Left lung (tissue), 4 donors: ENCODE measurements at regions not wholly inside any gene's neighbourhood (a gene's known extent, or its start where the extent isn't known, plus 50 kb on each side); places are given as distances from the start of the nearest gene placed in this dataset.

Experiments
- ATAC-seq: fragments of 200-7000 bp; cut with Tn5 transposase; one replicate; pipeline ENCODE4 v1.9.1; 2020; ENCODE audit warnings: moderate library complexity
- DNase-seq, 4 donors: peaks; one replicate each; pipeline ENCODE4 v3.0.0-alpha.2; 2013 to 2020
- H3K27ac ChIP-seq, 2 donors: fragments of 200-600 bp; sonication (generic) in 1 of 2; one replicate each; pipeline versions ENCODE4 v1.5.0 to v1.8.0; 2020 to 2021
- H3K27me3 ChIP-seq, 2 donors: fragments of 200-600 bp; sonication (generic) in 1 of 2; one replicate each; pipeline versions ENCODE4 v1.5.0 to v1.8.0; 2020 to 2021
- H3K36me3 ChIP-seq, 2 donors: fragments of 200-600 bp; sonication (generic) in 1 of 2; one replicate each; pipeline versions ENCODE4 v1.5.0 to v1.8.0; 2020 to 2021
- H3K4me1 ChIP-seq, 2 donors: fragments of 200-600 bp; one replicate each; pipeline ENCODE4 v1.8.0; 2021
- H3K4me3 ChIP-seq, 2 donors: fragments of 200-600 bp; sonication (generic) in 1 of 2; one replicate each; pipeline versions ENCODE4 v1.5.0 to v1.8.0; 2020 to 2021; ENCODE audit warnings: mild to moderate bottlenecking in 1 of 2
- H3K9me3 ChIP-seq, 2 donors: fragments of 200-600 bp; sonication (generic) in 1 of 2; one replicate each; pipeline versions ENCODE4 v1.5.0 to v1.8.0; 2020 to 2021
- intact Hi-C, 2 donors: fragments of 100-400 bp; cut with DNase I; formaldehyde crosslinking; loops; one replicate each; pipeline versions ENCODE4 v1.11.2 to v1.14.2; 2022
- TF ChIP-seq, protein P1 (sequence below), 2 donors: fragments of 200-600 bp; sonication (generic) in 1 of 2; IDR thresholded peaks; one replicate each; pipeline versions ENCODE4 v1.5.0 to v1.8.0; 2021; ENCODE audit warnings: antibody characterized with exemption in 2 of 2
- donor health status: DM: no; HTN: yes; CAD: no.
- donor health status: DM: no; HTN: no; CAD: no.

DNA sequence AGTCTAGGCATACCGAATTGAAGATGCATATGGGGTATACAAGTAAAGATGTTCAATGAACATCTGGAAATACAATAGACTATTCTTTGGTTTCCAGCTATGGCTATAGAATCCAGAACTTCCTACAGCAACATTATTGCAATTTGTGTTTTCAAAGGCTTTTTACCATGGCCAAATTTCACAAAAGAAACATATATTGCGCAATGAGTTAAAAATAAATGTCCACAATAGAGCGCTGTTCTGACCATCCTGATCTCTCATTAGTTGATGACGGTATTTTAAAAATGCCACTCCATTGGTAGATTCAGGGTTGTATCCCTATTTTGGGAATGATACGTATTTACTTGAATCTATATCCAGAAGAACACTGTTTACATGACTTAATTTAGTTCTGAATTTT lies 139.2 kb downstream of the LINC00632 start:
- no peaks in the 10 kb centered on the region for H3K9me3 ChIP-seq
- H3K27me3 ChIP-seq, result no peaks in the 10 kb centered on the region
- no peaks in the 10 kb centered on the region for H3K4me1 ChIP-seq
- TF ChIP-seq, protein P1, sequence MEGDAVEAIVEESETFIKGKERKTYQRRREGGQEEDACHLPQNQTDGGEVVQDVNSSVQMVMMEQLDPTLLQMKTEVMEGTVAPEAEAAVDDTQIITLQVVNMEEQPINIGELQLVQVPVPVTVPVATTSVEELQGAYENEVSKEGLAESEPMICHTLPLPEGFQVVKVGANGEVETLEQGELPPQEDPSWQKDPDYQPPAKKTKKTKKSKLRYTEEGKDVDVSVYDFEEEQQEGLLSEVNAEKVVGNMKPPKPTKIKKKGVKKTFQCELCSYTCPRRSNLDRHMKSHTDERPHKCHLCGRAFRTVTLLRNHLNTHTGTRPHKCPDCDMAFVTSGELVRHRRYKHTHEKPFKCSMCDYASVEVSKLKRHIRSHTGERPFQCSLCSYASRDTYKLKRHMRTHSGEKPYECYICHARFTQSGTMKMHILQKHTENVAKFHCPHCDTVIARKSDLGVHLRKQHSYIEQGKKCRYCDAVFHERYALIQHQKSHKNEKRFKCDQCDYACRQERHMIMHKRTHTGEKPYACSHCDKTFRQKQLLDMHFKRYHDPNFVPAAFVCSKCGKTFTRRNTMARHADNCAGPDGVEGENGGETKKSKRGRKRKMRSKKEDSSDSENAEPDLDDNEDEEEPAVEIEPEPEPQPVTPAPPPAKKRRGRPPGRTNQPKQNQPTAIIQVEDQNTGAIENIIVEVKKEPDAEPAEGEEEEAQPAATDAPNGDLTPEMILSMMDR (IDR thresholded peaks at IDR 0.05), result no peak
- no peak overlapping the region for H3K4me3 ChIP-seq
- no peak for ATAC-seq
- H3K36me3 ChIP-seq, result no peaks in the 10 kb centered on the region
- DNase-seq, result no peak
- H3K27ac ChIP-seq, result no peak overlapping the region
- intact Hi-C loops, result no loop called here

DNA sequence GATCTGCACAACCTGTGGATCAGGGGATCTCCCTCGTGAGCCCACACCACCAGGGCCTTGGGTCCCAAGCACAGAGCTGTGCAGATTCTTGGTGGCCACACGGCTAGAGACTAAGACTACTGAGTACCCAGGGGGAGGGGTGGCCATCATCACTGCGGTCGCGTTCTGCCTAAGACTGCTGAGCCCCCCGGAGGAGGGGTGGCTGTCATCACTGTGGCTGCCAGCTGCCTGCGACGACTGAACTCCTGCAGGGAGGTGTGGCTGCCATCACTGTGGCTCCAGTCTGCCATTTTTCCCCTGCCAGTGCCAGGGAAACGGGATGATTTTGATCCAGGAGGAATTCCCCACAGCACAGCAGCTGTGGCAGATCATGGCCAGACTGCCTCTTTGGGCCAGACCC lies 141.7 kb upstream of the SPANXB1 start:
- intact Hi-C loops, result no loop called here
- Histone ChIP-seq H3K9me3 (no peaks in the 10 kb centered on the region), H3K36me3 (no peaks in the 10 kb centered on the region), H3K4me1 (no peaks in the 10 kb centered on the region), H3K27me3 (no peaks in the 10 kb centered on the region), H3K27ac (no peak overlapping the region), H3K4me3 (no peak overlapping the region)
- no peak for DNase-seq
- TF ChIP-seq, protein P1 (IDR thresholded peaks at IDR 0.05), result no peak
- ATAC-seq, result no peak

DNA sequence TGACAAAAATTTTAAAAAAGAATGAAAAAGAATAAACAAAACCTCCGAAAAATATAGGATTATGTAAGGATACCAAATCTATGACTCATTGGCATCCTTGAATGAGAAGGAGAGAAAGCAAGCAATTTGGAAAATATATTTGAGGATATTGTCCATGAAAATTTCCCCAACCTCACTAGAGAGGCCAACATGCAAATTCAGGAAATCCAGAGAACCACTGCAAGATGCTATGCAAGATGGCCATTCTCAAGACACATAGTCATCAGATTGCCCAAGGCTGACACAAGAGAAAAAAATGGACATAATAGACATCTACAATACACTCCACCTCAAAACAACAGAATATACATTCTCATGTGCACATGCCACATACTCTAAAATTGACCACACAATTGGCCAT lies 135.9 kb upstream of the SPANXB1 start:
- TF ChIP-seq, protein P1 (IDR thresholded peaks at IDR 0.05), result no peak
- H3K27me3 ChIP-seq, result no peaks in the 10 kb centered on the region

DNA sequence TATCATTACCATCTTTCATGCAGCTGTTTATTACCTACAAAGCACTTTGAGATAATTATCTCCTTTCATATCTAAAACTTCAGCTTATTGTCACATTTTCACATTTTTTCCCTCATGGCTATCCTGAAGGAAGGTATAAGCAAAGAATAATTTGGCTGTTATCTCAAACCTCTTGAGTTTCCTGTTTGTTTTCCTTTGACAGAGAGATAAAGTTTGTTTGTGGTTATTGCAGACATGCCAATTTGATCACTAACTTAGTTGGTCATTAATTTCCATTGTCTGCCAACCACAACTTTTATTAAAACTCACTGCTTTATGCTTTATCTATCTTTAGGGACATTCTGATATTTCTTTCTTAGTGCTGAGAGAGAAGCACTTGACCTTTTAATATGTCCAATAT lies 89.8 kb upstream of the SPANXB1 start:
- DNase-seq, result no peak
- peaks cover 0 to 3% of the 10 kb centered on the region in 2 donors for H3K27me3 ChIP-seq
- no peaks in the 10 kb centered on the region for H3K36me3 ChIP-seq
- TF ChIP-seq, protein P1 (IDR thresholded peaks at IDR 0.05), result no peak
- no peak for ATAC-seq
- intact Hi-C loops, result no loop called here
- no peak overlapping the region for H3K4me3 ChIP-seq
- H3K4me1 ChIP-seq, result no peaks in the 10 kb centered on the region
- H3K27ac ChIP-seq, result no peak overlapping the region
- no peaks in the 10 kb centered on the region for H3K9me3 ChIP-seq

More for the DNA sequence above, 135.9 kb upstream of the SPANXB1 start:
- H3K27ac ChIP-seq, result no peak overlapping the region
- H3K4me1 ChIP-seq, result no peaks in the 10 kb centered on the region
- no peaks in the 10 kb centered on the region for H3K36me3 ChIP-seq
- DNase-seq (no peak), ATAC-seq (no peak)
- no peaks in the 10 kb centered on the region for H3K9me3 ChIP-seq
- intact Hi-C loops, result no loop called here
- H3K4me3 ChIP-seq, result no peak overlapping the region

DNA sequence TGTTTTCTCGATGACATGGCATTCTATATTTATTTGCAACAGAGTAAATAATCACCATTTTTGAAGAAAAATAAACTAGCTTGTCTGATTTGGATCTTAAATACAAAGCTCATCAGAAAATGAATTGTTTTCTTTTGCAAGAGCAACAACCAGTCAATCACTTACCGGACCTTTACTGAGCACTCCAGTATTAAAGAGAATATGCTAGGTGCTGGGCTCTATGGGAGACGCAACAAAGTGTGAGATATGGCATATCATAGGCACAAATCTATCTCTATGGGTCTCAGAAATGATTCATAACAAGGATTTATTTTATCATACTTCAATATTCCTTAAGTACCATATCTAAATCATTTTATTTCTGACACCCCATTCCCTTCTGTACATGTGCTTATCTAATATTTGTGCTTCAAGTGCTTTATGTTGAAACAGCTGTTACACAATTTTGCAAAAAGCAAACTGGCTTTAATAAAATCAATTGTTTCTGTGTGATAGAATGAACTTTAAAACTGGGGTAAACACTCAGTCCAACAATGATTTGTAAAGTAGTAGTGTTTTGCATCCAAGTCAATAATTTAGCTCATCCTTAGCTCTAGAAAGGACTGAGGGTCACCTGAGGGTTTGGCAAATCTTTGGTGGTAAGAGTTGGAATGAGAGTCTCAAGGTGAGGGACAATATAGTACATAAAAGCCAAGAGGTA lies 88.4 kb upstream of the SPANXB1 start:
- no peaks in the 10 kb centered on the region for H3K36me3 ChIP-seq
- no peaks in the 10 kb centered on the region for H3K9me3 ChIP-seq
- no peaks in the 10 kb centered on the region for H3K4me1 ChIP-seq
- intact Hi-C loops, result no loop called here
- ATAC-seq (no peak), DNase-seq (no peak)
- H3K27ac ChIP-seq, result no peak overlapping the region
- TF ChIP-seq, protein P1 (IDR thresholded peaks at IDR 0.05), result no peak
- H3K4me3 ChIP-seq, result no peak overlapping the region
- H3K27me3 ChIP-seq, result peaks cover 0 to 3% of the 10 kb centered on the region in 2 donors
